DND-41 (cell line): ENCODE measurements at regions not wholly inside any gene's neighbourhood (a gene's known extent, or its start where the extent isn't known, plus 50 kb on each side); places are given as distances from the start of the nearest gene placed in this dataset.

Source experiments
- CTCF ChIP-seq: IDR thresholded peaks from 2 replicates; pipeline ENCODE4 v1.5.1; 2012; ENCODE audit warnings: borderline replicate concordance, low read length, moderate library complexity, mild to moderate bottlenecking; ENCODE audit not compliant: poor library complexity, severe bottlenecking; ENCODE audit errors: extremely low read depth
- EZH2 ChIP-seq: IDR thresholded peaks from 3 replicates; pipeline ENCODE4 v1.6.1; 2012; ENCODE audit warnings: borderline replicate concordance, low read depth, mild to moderate bottlenecking, moderate library complexity, low read length, inconsistent platforms; ENCODE audit not compliant: severe bottlenecking

- TF ChIP-seq CTCF, result no peak
- no peak for TF ChIP-seq EZH2
Observed at GRCh38 chr1:83543222-83543973, 455.5 kb downstream of the TTLL7 start.
